SU-DHL-6 (cell line): ENCODE measurements at regions not wholly inside any gene's neighbourhood (a gene's known extent, or its start where the extent isn't known, plus 50 kb on each side); places are given as distances from the start of the nearest gene placed in this dataset.

Experiments used
- H2AFZ ChIP-seq: fragments of 200-600 bp; sonication (generic); 2 replicates; pipeline ENCODE4 v1.6.1; 2014; ENCODE audit warnings: low read depth, mild to moderate bottlenecking, moderate library complexity, mixed read lengths, antibody characterized with exemption, low read length; ENCODE audit not compliant: severe bottlenecking
- H3F3A ChIP-seq: fragments of 200-600 bp; shearing (Covaris generic); 2 replicates; pipeline ENCODE4 v1.6.0; 2016; ENCODE audit warnings: antibody characterized with exemption, mild to moderate bottlenecking; ENCODE audit not compliant: insufficient read depth
- H3K27ac ChIP-seq: fragments of 200-600 bp; sonication (generic); 2 replicates; pipeline ENCODE4 v1.5.1; 2016; ENCODE audit warnings: low read depth, mild to moderate bottlenecking, low read length, moderate library complexity, mixed read lengths
- H3K27me3 ChIP-seq: fragments of 200-600 bp; sonication (generic), shearing (Covaris generic); 2 replicates; pipeline ENCODE4 v1.6.0; 2014; ENCODE audit warnings: mild to moderate bottlenecking, low read length
- H3K36me3 ChIP-seq: fragments of 200-600 bp; sonication (generic); 2 replicates; pipeline ENCODE4 v1.6.1; 2014; ENCODE audit warnings: mild to moderate bottlenecking, low read length, mixed read lengths
- H3K4me2 ChIP-seq: fragments of 300-600, 200-600 bp; shearing (Covaris generic), sonication (generic); 2 replicates; pipeline ENCODE4 v1.6.0; 2014; ENCODE audit warnings: low read length, low read depth, mild to moderate bottlenecking; ENCODE audit not compliant: poor library complexity, severe bottlenecking
- H3K4me3 ChIP-seq: fragments of 200-600 bp; sonication (generic); 2 replicates; pipeline ENCODE4 v1.5.1; 2014; ENCODE audit warnings: antibody characterized with exemption, low read length, mild to moderate bottlenecking, mixed read lengths; ENCODE audit not compliant: insufficient read depth, poor library complexity, severe bottlenecking
- H3K79me2 ChIP-seq: fragments of 200-600 bp; sonication (generic); 2 replicates; pipeline ENCODE4 v1.6.1; 2014; ENCODE audit warnings: mild to moderate bottlenecking, low read length, moderate library complexity; ENCODE audit not compliant: insufficient read depth
- H3K9ac ChIP-seq: fragments of 200-600 bp; sonication (generic); 2 replicates; pipeline ENCODE4 v1.7.0; 2014; ENCODE audit warnings: mild to moderate bottlenecking, low read length
- H3K9me2 ChIP-seq: fragments of 200-600 bp; sonication (generic); replicated peaks from 2 replicates; pipeline ENCODE4 v1.6.1; 2014; ENCODE audit warnings: low read length; ENCODE audit not compliant: insufficient read depth
- H3K9me3 ChIP-seq: fragments of 200-600 bp; sonication (generic); 2 replicates; pipeline ENCODE4 v1.6.1; 2014; ENCODE audit warnings: low read length, mixed read lengths; ENCODE audit not compliant: insufficient read depth
- H4K20me1 ChIP-seq: fragments of 200-600 bp; sonication (generic); 2 replicates; pipeline ENCODE4 v1.6.1; 2014; ENCODE audit warnings: low read depth, mild to moderate bottlenecking, antibody characterized with exemption, low read length, moderate library complexity, mixed read lengths
- CTCF ChIP-seq: fragments of 200-600 bp; sonication (generic); IDR thresholded peaks from one replicate; pipeline ENCODE4 v1.5.1; 2017; ENCODE audit warnings: antibody characterized with exemption, mild to moderate bottlenecking, low read length, moderate library complexity; ENCODE audit not compliant: insufficient read depth, poor library complexity, severe bottlenecking
- EZH2phosphoT487 ChIP-seq: fragments of 200-600 bp; sonication (generic), shearing (Covaris generic); conservative IDR thresholded peaks from 2 replicates; pipeline ENCODE4 v1.6.1; 2018; ENCODE audit warnings: mild to moderate bottlenecking, antibody characterized with exemption, low read length, moderate library complexity, mixed read lengths

- Histone ChIP-seq H3K79me2 (no peaks in the 10 kb centered on the region), H2AFZ (no peak overlapping the region), H3K27ac (no peak overlapping the region), H3K36me3 (no peaks in the 10 kb centered on the region), H3K27me3 (0 out of 2 replicates have a peak, but pooled peaks cover 3% of the 10 kb centered on the region), H3K9ac (no peak overlapping the region), H4K20me1 (no peaks in the 10 kb centered on the region), H3K4me2 (no peak overlapping the region), H3K9me3 (no peaks in the 10 kb centered on the region), H3F3A (no peaks in the 10 kb centered on the region), H3K4me3 (no peak overlapping the region), H3K9me2 (no peaks in the 10 kb centered on the region)
- TF ChIP-seq EZH2phosphoT487 (no peak), CTCF (no peak)
Measured at GRCh38 chr2:121104721-121105141, 180.3 kb downstream of the TFCP2L1 start.

- H3K36me3 ChIP-seq = no peaks in the 10 kb centered on the region
- H3K27me3 ChIP-seq = 0 out of 2 replicates have a peak, but pooled peaks cover 3% of the 10 kb centered on the region
- no peaks in the 10 kb centered on the region for H3F3A ChIP-seq
- no peaks in the 10 kb centered on the region for H3K9me3 ChIP-seq
- H3K9me2 ChIP-seq = no peaks in the 10 kb centered on the region
- H3K79me2 ChIP-seq = no peaks in the 10 kb centered on the region
- TF ChIP-seq CTCF (no peak), EZH2phosphoT487 (no peak)
- no peak overlapping the region for H3K9ac ChIP-seq
- no peaks in the 10 kb centered on the region for H4K20me1 ChIP-seq
- H3K27ac ChIP-seq = no peak overlapping the region
- H3K4me2 ChIP-seq = no peak overlapping the region
- H2AFZ ChIP-seq = no peak overlapping the region
- no peak overlapping the region for H3K4me3 ChIP-seq
Measured at GRCh38 chr2:121110924-121111323, 174.1 kb downstream of the TFCP2L1 start.

GRCh38 chr2:121118951-121119350 is 166.1 kb downstream of the TFCP2L1 start:
- Histone ChIP-seq H3K27ac (no peak overlapping the region), H3K4me2 (no peak overlapping the region), H3K4me3 (no peak overlapping the region), H2AFZ (no peak overlapping the region), H3K36me3 (no peaks in the 10 kb centered on the region), H3K27me3 (no peaks in the 10 kb centered on the region), H3K79me2 (no peaks in the 10 kb centered on the region), H3K9me3 (no peaks in the 10 kb centered on the region), H4K20me1 (no peaks in the 10 kb centered on the region), H3K9ac (no peak overlapping the region), H3F3A (no peaks in the 10 kb centered on the region), H3K9me2 (no peaks in the 10 kb centered on the region)
- TF ChIP-seq CTCF (no peak), EZH2phosphoT487 (no peak)

- H3K36me3 ChIP-seq = no peaks in the 10 kb centered on the region
- H2AFZ ChIP-seq = no peak overlapping the region
- H3K4me2 ChIP-seq = no peak overlapping the region
- H3K27ac ChIP-seq = no peak overlapping the region
- H3K9ac ChIP-seq = no peak overlapping the region
- no peaks in the 10 kb centered on the region for H4K20me1 ChIP-seq
- no peaks in the 10 kb centered on the region for H3K79me2 ChIP-seq
- H3K9me2 ChIP-seq = no peaks in the 10 kb centered on the region
- H3K27me3 ChIP-seq = no peaks in the 10 kb centered on the region
- H3K4me3 ChIP-seq = no peak overlapping the region
- TF ChIP-seq EZH2phosphoT487 (no peak), CTCF (no peak)
- no peaks in the 10 kb centered on the region for H3F3A ChIP-seq
- no peaks in the 10 kb centered on the region for H3K9me3 ChIP-seq
Measured at GRCh38 chr2:121120411-121120810, 164.6 kb downstream of the TFCP2L1 start.
